Trophoblast cell (in vitro differentiated cells and primary cell): ENCODE measurements at regions not wholly inside any gene's neighbourhood (a gene's known extent, or its start where the extent isn't known, plus 50 kb on each side); places are given as distances from the start of the nearest gene placed in this dataset.
A peak's percentile ranks its signal among the peaks of the same experiment; 100 is the strongest.

Source experiments
- DNase-seq, 2 donors: peaks; one replicate each; pipeline ENCODE4 v3.0.0-alpha.2; 2016
- H2AFZ ChIP-seq: 2 replicates; pipeline ENCODE4 v1.6.1; 2013; ENCODE audit warnings: low read length, moderate library complexity, mild to moderate bottlenecking; ENCODE audit not compliant: insufficient read depth, poor library complexity
- H2AK5ac ChIP-seq: 2 replicates; pipeline ENCODE4 v1.6.1; 2013; ENCODE audit warnings: mild to moderate bottlenecking, low read length
- H2BK120ac ChIP-seq: 2 replicates; pipeline ENCODE4 v1.6.1; 2013; ENCODE audit warnings: low read length, mild to moderate bottlenecking, moderate library complexity; ENCODE audit not compliant: insufficient read depth, poor library complexity
- H2BK12ac ChIP-seq: 2 replicates; pipeline ENCODE4 v1.6.1; 2013; ENCODE audit warnings: mild to moderate bottlenecking, low read length, moderate library complexity
- H2BK5ac ChIP-seq: 2 replicates; pipeline ENCODE4 v1.6.1; 2013; ENCODE audit warnings: low read length, low read depth, moderate library complexity, mild to moderate bottlenecking; ENCODE audit not compliant: poor library complexity
- H3K14ac ChIP-seq: 2 replicates; pipeline ENCODE4 v1.6.1; 2013; ENCODE audit warnings: mild to moderate bottlenecking, low read length
- H3K18ac ChIP-seq: 2 replicates; pipeline ENCODE4 v1.6.1; 2013; ENCODE audit warnings: mild to moderate bottlenecking, low read length
- H3K23ac ChIP-seq: 2 replicates; pipeline ENCODE4 v1.6.1; 2013; ENCODE audit warnings: low read length
- H3K27ac ChIP-seq: 2 replicates; pipeline ENCODE4 v1.5.1; 2013; ENCODE audit warnings: low read depth, mild to moderate bottlenecking, inconsistent platforms, low read length, moderate library complexity
- H3K27me3 ChIP-seq: 2 replicates; pipeline ENCODE4 v1.6.1; 2013; ENCODE audit warnings: inconsistent platforms, mild to moderate bottlenecking, low read length, moderate library complexity; ENCODE audit not compliant: insufficient read depth
- H3K36me3 ChIP-seq, 2 experiments: 1 replicate in 1 of 2; 2 replicates in 1 of 2; pipeline ENCODE4 v1.6.1; 2013; ENCODE audit warnings: low read length in 2 of 2, mild to moderate bottlenecking in 2 of 2, moderate library complexity in 1 of 2; ENCODE audit not compliant: insufficient read depth in 2 of 2, control insufficient read depth in 1 of 2
- H3K4ac ChIP-seq: 2 replicates; pipeline ENCODE4 v1.6.1; 2013; ENCODE audit warnings: low read depth, mild to moderate bottlenecking, low read length, moderate library complexity
- H3K4me1 ChIP-seq, 2 experiments: 1 replicate in 1 of 2; 2 replicates in 1 of 2; pipeline ENCODE4 v1.6.1; 2013; ENCODE audit warnings: low read length in 2 of 2, mild to moderate bottlenecking in 2 of 2, moderate library complexity in 1 of 2; ENCODE audit not compliant: insufficient read depth in 2 of 2, control insufficient read depth in 1 of 2
- H3K4me2 ChIP-seq: 2 replicates; pipeline ENCODE4 v1.6.1; 2013; ENCODE audit warnings: inconsistent platforms, mild to moderate bottlenecking, low read length, moderate library complexity
- H3K4me3 ChIP-seq: 2 replicates; pipeline ENCODE4 v1.5.1; 2013; ENCODE audit warnings: mild to moderate bottlenecking, low read depth, low read length, inconsistent platforms
- H3K79me1 ChIP-seq: one replicate; pipeline ENCODE4 v1.6.1; 2013; ENCODE audit warnings: low read length
- H3K79me2 ChIP-seq: 2 replicates; pipeline ENCODE4 v1.6.1; 2013; ENCODE audit warnings: low read length, mild to moderate bottlenecking; ENCODE audit not compliant: control insufficient read depth, insufficient read depth, poor library complexity
- H3K9ac ChIP-seq: 2 replicates; pipeline ENCODE4 v1.6.1; 2013; ENCODE audit warnings: mild to moderate bottlenecking, low read length
- H3K9me3 ChIP-seq: 2 replicates; pipeline ENCODE4 v1.6.1; 2013; ENCODE audit warnings: low read depth, mild to moderate bottlenecking, control low read depth, inconsistent platforms, low read length; ENCODE audit not compliant: insufficient read depth
- H4K12ac ChIP-seq: 2 replicates; pipeline ENCODE4 v1.6.1; 2013; ENCODE audit warnings: low read depth, mild to moderate bottlenecking, low read length, moderate library complexity
- H4K8ac ChIP-seq: 2 replicates; pipeline ENCODE4 v1.6.1; 2013; ENCODE audit warnings: low read depth, mild to moderate bottlenecking, low read length, moderate library complexity
- H4K91ac ChIP-seq: one replicate; pipeline ENCODE4 v1.6.1; 2013; ENCODE audit warnings: low read depth, mild to moderate bottlenecking, low read length, moderate library complexity
- WGBS: extraction: QIAGEN DNeasy Blood & Tissue Kit; methylation state at CpG from one replicate; pipeline ENCODE4 v1.1.7; 2013; ENCODE audit warnings: missing lambda C conversion rate; ENCODE audit not compliant: insufficient read length, insufficient coverage; ENCODE audit errors: extremely low coverage; 5-methylcytosine and 5-hydroxymethylcytosine counted together

DNA sequence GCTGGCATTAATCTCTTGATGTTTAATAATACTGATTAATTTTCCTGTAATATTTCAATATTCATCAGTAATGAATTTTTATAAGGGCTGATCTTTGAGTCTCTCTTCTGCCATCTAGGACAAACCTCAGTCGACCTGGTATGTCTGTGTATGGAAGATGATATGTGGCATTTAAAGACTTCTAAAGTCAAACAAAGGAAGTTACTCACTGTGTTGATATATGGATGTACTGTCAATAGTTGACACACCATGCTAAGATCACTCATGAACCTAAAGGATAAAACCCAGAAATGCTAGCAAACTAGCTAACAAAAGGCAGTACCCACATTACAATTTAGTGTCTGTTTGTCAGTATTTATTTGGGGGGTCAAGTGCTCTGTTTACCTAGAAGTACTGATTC, 380.7 kb upstream of the GOT2 start:
- H3K79me2 ChIP-seq = no peaks in the 10 kb centered on the region
- H2BK12ac ChIP-seq = no peak overlapping the region
- no peaks in the 10 kb centered on the region for H3K4me1 ChIP-seq
- no peak overlapping the region for H4K91ac ChIP-seq
- no peaks in the 10 kb centered on the region for H3K9me3 ChIP-seq
- no CpG with 5 or more reads among the region's 1 CpG for WGBS
- no peak overlapping the region for H3K27ac ChIP-seq
- H3K4me3 ChIP-seq = no peak overlapping the region
- H2AFZ ChIP-seq = no peak overlapping the region
- H3K4me2 ChIP-seq = no peak overlapping the region
- H4K12ac ChIP-seq = no peak overlapping the region
- no peaks in the 10 kb centered on the region for H3K36me3 ChIP-seq
- H3K9ac ChIP-seq = no peak overlapping the region
- no peak overlapping the region for H3K18ac ChIP-seq
- no peak overlapping the region for H4K8ac ChIP-seq
- no peak overlapping the region for H3K14ac ChIP-seq
- no peak overlapping the region for H2BK5ac ChIP-seq
- no peak overlapping the region for H3K4ac ChIP-seq
- no peak overlapping the region for H2BK120ac ChIP-seq
- H3K27me3 ChIP-seq = no peaks in the 10 kb centered on the region
- no peak overlapping the region for H3K23ac ChIP-seq
- no peak for DNase-seq
- H3K79me1 ChIP-seq = no peaks in the 10 kb centered on the region
- H2AK5ac ChIP-seq = no peak overlapping the region

DNA sequence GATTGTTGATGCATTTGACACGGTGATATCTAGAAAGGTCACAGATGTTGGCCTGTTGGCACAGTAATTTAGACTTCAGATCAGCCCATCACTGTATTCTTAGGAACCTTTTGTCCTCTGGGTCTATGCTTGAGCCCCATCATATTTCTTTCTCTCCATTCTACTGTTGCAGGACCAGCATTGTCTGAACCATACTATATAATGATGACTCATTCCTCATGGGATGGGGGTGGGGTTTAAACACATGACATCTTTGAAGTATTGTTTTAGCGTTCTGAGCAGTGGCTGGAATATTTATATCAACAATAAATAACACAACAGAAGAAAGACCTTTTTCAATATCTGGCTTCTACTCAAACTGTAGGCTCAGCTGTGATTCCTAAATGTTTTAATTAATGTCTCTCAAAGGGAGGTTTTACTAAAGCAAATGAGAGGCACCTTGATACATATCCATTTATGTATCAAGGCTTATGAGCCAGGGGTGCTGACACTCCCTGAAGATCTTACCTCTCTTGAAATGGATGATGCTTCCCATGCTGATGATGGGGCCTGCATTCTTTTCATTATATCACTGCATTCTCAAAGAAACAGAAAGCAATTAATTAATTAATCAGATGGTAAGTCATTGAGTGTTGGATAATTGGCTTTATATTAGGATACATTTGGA, 379.0 kb upstream of the GOT2 start:
- H3K4me1 ChIP-seq = no peaks in the 10 kb centered on the region
- no peaks in the 10 kb centered on the region for H3K79me2 ChIP-seq
- H4K91ac ChIP-seq = no peak overlapping the region
- no peak for DNase-seq
- H3K14ac ChIP-seq = no peak overlapping the region
- no peak overlapping the region for H3K4me2 ChIP-seq
- H3K23ac ChIP-seq = no peak overlapping the region
- no peaks in the 10 kb centered on the region for H3K27me3 ChIP-seq
- no peak overlapping the region for H2AK5ac ChIP-seq
- no peak overlapping the region for H2AFZ ChIP-seq
- H3K36me3 ChIP-seq = no peaks in the 10 kb centered on the region
- H3K79me1 ChIP-seq = no peaks in the 10 kb centered on the region
- no peak overlapping the region for H2BK5ac ChIP-seq
- no peak overlapping the region for H2BK120ac ChIP-seq
- no peaks in the 10 kb centered on the region for H3K9me3 ChIP-seq
- H3K9ac ChIP-seq = no peak overlapping the region
- no peak overlapping the region for H3K18ac ChIP-seq
- no peak overlapping the region for H2BK12ac ChIP-seq
- no peak overlapping the region for H3K27ac ChIP-seq
- H4K12ac ChIP-seq = no peak overlapping the region
- no peak overlapping the region for H3K4ac ChIP-seq
- no peak overlapping the region for H3K4me3 ChIP-seq
- no CpG with 5 or more reads among the region's 2 CpGs for WGBS
- H4K8ac ChIP-seq = no peak overlapping the region

DNA sequence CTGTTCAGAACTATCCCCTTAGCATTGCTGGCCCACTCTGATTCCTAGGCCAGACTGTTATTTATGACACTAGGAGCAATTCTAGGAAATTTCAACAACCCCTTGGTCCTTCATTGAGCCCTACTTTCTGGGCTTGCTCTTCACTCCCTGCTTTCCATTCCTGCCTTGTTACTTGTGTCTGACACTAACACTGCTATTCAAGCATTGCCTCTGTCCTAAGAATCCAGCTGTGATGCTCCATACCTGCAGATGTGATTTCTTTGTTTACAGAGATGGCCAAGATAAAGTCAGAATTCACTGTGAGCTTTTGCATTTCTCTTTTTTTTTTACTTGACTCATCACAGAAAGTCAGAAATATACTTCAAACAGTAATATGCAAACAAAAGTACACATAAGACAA, 377.2 kb upstream of the GOT2 start:
- H3K79me2 ChIP-seq = no peaks in the 10 kb centered on the region
- no peak overlapping the region for H4K12ac ChIP-seq
- H2AFZ ChIP-seq = no peak overlapping the region
- no peak overlapping the region for H4K8ac ChIP-seq
- H2BK12ac ChIP-seq = no peak overlapping the region
- H3K4ac ChIP-seq = no peak overlapping the region
- H3K9ac ChIP-seq = peak overlapping the region; percentile 33
- no peak overlapping the region for H3K4me2 ChIP-seq
- no peak overlapping the region for H3K23ac ChIP-seq
- no peaks in the 10 kb centered on the region for H3K4me1 ChIP-seq
- H3K36me3 ChIP-seq = no peaks in the 10 kb centered on the region
- H3K27me3 ChIP-seq = no peaks in the 10 kb centered on the region
- H4K91ac ChIP-seq = no peak overlapping the region
- H2AK5ac ChIP-seq = no peak overlapping the region
- H3K27ac ChIP-seq = no peak overlapping the region
- no peak overlapping the region for H3K4me3 ChIP-seq
- H3K14ac ChIP-seq = no peak overlapping the region
- no peak overlapping the region for H2BK5ac ChIP-seq
- H2BK120ac ChIP-seq = no peak overlapping the region
- no peaks in the 10 kb centered on the region for H3K79me1 ChIP-seq
- no peak for DNase-seq
- H3K9me3 ChIP-seq = no peaks in the 10 kb centered on the region
- no peak overlapping the region for H3K18ac ChIP-seq

DNA sequence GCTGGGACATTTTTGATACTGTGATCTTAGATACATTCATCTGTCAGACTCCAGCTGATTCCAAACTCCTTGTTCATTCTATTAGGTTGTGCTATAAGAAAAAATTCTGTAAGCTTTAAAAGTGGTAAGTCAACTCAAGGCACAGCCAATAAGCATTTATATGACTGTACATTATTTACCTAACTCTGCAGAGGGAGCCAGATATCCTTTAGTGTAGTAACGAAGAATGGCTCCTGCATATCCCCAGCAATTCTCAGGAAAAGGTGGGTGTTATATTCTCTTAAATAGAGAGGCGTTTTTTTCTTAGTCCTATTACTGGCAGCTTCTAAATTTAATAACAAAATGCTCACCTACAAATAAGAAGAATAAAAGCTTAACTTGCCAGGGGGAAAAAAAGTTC, 374.3 kb upstream of the GOT2 start:
- H4K8ac ChIP-seq = no peak overlapping the region
- H3K9ac ChIP-seq = no peak overlapping the region
- H3K4me1 ChIP-seq = no peaks in the 10 kb centered on the region
- no peak for DNase-seq
- no peaks in the 10 kb centered on the region for H3K36me3 ChIP-seq
- no peak overlapping the region for H3K18ac ChIP-seq
- H4K91ac ChIP-seq = no peak overlapping the region
- no peak overlapping the region for H3K23ac ChIP-seq
- H4K12ac ChIP-seq = no peak overlapping the region
- H3K79me2 ChIP-seq = no peaks in the 10 kb centered on the region
- no peak overlapping the region for H3K4me3 ChIP-seq
- no peak overlapping the region for H2AK5ac ChIP-seq
- no peaks in the 10 kb centered on the region for H3K27me3 ChIP-seq
- no peak overlapping the region for H2BK5ac ChIP-seq
- no peak overlapping the region for H3K4me2 ChIP-seq
- H3K4ac ChIP-seq = no peak overlapping the region
- no peaks in the 10 kb centered on the region for H3K9me3 ChIP-seq
- WGBS = no CpG with 5 or more reads among the region's 2 CpGs
- H2AFZ ChIP-seq = no peak overlapping the region
- H3K79me1 ChIP-seq = no peaks in the 10 kb centered on the region
- no peak overlapping the region for H3K27ac ChIP-seq
- H2BK120ac ChIP-seq = no peak overlapping the region
- no peak overlapping the region for H2BK12ac ChIP-seq
- H3K14ac ChIP-seq = no peak overlapping the region
